Pons (tissue), 1 donor: ENCODE measurements at regions not wholly inside any gene's neighbourhood (a gene's known extent, or its start where the extent isn't known, plus 50 kb on each side); places are given as distances from the start of the nearest gene placed in this dataset.
A peak's percentile ranks its signal among the peaks of the same experiment; 100 is the strongest.
"Not testable (repeated sequence)": the region's sequence is repeated elsewhere in the genome, so short reads cannot be mapped to it uniquely, and the experiment has no call there.

Source experiments
- DNase-seq: peaks from one replicate; pipeline ENCODE4 v3.0.0-alpha.2; 2016; ENCODE audit warnings: low spot score

- no peak for DNase-seq
These were observed 524.1 kb downstream of the GLRX3 start for GRCh38 chr10:130660266-130660665.

- no peak for DNase-seq
These were observed 525.2 kb downstream of the GLRX3 start for GRCh38 chr10:130661419-130661818.

- no peak for DNase-seq
These were observed 526.6 kb downstream of the GLRX3 start for GRCh38 chr10:130662775-130663174.

- no peak for DNase-seq
These were observed 528.3 kb downstream of the GLRX3 start for GRCh38 chr10:130664526-130664925.

GRCh38 chr10:130666215-130666614 lies 530.0 kb downstream of the GLRX3 start:
- no peak for DNase-seq

- peak; percentile 32 for DNase-seq
These were observed 550.6 kb downstream of the GLRX3 start for GRCh38 chr10:130686689-130687300.

GRCh38 chr10:130687566-130687965 lies 551.4 kb downstream of the GLRX3 start:
- DNase-seq: no peak

- no peak for DNase-seq
These were observed 553.8 kb downstream of the GLRX3 start for GRCh38 chr10:130689743-130690626.

GRCh38 chr10:130691776-130692175 lies 555.6 kb downstream of the GLRX3 start:
- DNase-seq: no peak

- DNase-seq: no peak
These were observed 560.7 kb downstream of the GLRX3 start for GRCh38 chr10:130696870-130697269.

- DNase-seq: no peak
These were observed 571.3 kb downstream of the GLRX3 start for GRCh38 chr10:130707389-130707979.

GRCh38 chr10:130708465-130709070 lies 572.4 kb downstream of the GLRX3 start:
- no peak for DNase-seq

- no peak for DNase-seq
These were observed 573.2 kb downstream of the GLRX3 start for GRCh38 chr10:130709415-130709814.

- DNase-seq: no peak
These were observed 574.9 kb downstream of the GLRX3 start for GRCh38 chr10:130711072-130711471.

GRCh38 chr10:130713135-130713534 lies 576.9 kb downstream of the GLRX3 start:
- DNase-seq: peak; percentile 8

- no peak for DNase-seq
These were observed 577.5 kb downstream of the GLRX3 start for GRCh38 chr10:130713731-130714130.

GRCh38 chr10:130714742-130715467 lies 578.7 kb downstream of the GLRX3 start:
- DNase-seq: no peak

- DNase-seq: peak; percentile 51
These were observed 579.8 kb downstream of the GLRX3 start for GRCh38 chr10:130715686-130716670.

GRCh38 chr10:130717083-130717482 lies 580.9 kb downstream of the GLRX3 start:
- no peak for DNase-seq

- DNase-seq: not testable (repeated sequence)
These were observed 582.7 kb downstream of the GLRX3 start for GRCh38 chr10:130718744-130719447.
